ENCODE measurements at regions not wholly inside any gene's neighbourhood (a gene's known extent, or its start where the extent isn't known, plus 50 kb on each side); places are given as distances from the start of the nearest gene placed in this dataset.
"Not testable (repeated sequence)": the region's sequence is repeated elsewhere in the genome, so short reads cannot be mapped to it uniquely, and the experiment has no call there.

GRCh38 chr10:121311812-121312443 is 286.3 kb downstream of the FGFR2 start:
- DNase-seq = no peak

GRCh38 chr10:121312587-121312986 is 285.7 kb downstream of the FGFR2 start:
- no peak for DNase-seq

- no peak for DNase-seq
Observed at GRCh38 chr10:121313119-121313875, 284.9 kb downstream of the FGFR2 start.

GRCh38 chr10:121316432-121316831 is 281.8 kb downstream of the FGFR2 start:
- DNase-seq = no peak

- no peak for DNase-seq
Observed at GRCh38 chr10:121317374-121317773, 280.9 kb downstream of the FGFR2 start.

- DNase-seq = no peak
Observed at GRCh38 chr10:121322046-121322445, 276.2 kb downstream of the FGFR2 start.

GRCh38 chr10:121322776-121323175 is 275.5 kb downstream of the FGFR2 start:
- no peak for DNase-seq

- no peak for DNase-seq
Observed at GRCh38 chr10:121323443-121323842, 274.8 kb downstream of the FGFR2 start.

- DNase-seq = no peak
Observed at GRCh38 chr10:121324678-121325213, 273.5 kb downstream of the FGFR2 start.

GRCh38 chr10:121325490-121326231 is 272.6 kb downstream of the FGFR2 start:
- no peak for DNase-seq

- DNase-seq = no peak
Observed at GRCh38 chr10:121326905-121327304, 271.3 kb downstream of the FGFR2 start.

GRCh38 chr10:121327727-121328126 is 270.5 kb downstream of the FGFR2 start:
- no peak for DNase-seq

GRCh38 chr10:121329631-121330030 is 268.6 kb downstream of the FGFR2 start:
- DNase-seq = not testable (repeated sequence)

- no peak for DNase-seq
Observed at GRCh38 chr10:121330563-121330962, 267.7 kb downstream of the FGFR2 start.

- DNase-seq = no peak
Observed at GRCh38 chr10:121332353-121332752, 265.9 kb downstream of the FGFR2 start.

- DNase-seq = no peak
Observed at GRCh38 chr10:121332829-121333765, 265.1 kb downstream of the FGFR2 start.

- DNase-seq = no peak
Observed at GRCh38 chr10:121335386-121335925, 262.8 kb downstream of the FGFR2 start.

- DNase-seq = no peak
Observed at GRCh38 chr10:121337427-121337826, 260.8 kb downstream of the FGFR2 start.

- no peak for DNase-seq
Observed at GRCh38 chr10:121338206-121338980, 259.9 kb downstream of the FGFR2 start.

GRCh38 chr10:121339114-121339513 is 259.1 kb downstream of the FGFR2 start:
- DNase-seq = no peak

GRCh38 chr10:121340271-121340831 is 257.9 kb downstream of the FGFR2 start:
- no peak for DNase-seq

All from NCI-H526 treated with DMSO at 0.1 percent for 48 hours (cell line).